SK-N-SH (cell line): ENCODE measurements at regions not wholly inside any gene's neighbourhood (a gene's known extent, or its start where the extent isn't known, plus 50 kb on each side); places are given as distances from the start of the nearest gene placed in this dataset.

Experiments
- CTCF ChIA-PET: fragments of 300-600, 350-600 bp; formaldehyde crosslinking; extraction: SDS; loops from one replicate; lab custom pipeline; 2021; lab: Yijun Ruan, JAX
- POLR2A ChIA-PET: fragments of 350-600 bp; sonication (Branson Sonifier 250); formaldehyde crosslinking; extraction: SDS; loops from one replicate; lab custom pipeline; 2020; ENCODE audit warnings: antibody characterized with exemption, inconsistent platforms; lab: Yijun Ruan, JAX
- DNase-seq: peaks from one replicate; pipeline ENCODE4 v3.0.0; 2012
- H2AFZ ChIP-seq: fragments of 200-600 bp; sonication (generic); 2 replicates; pipeline ENCODE4 v1.8.1; 2016; ENCODE audit warnings: antibody characterized with exemption, mild to moderate bottlenecking, low read depth
- H3F3A ChIP-seq: fragments of 200-600 bp; sonication (generic); replicated peaks from 2 replicates; pipeline ENCODE3; 2016; ENCODE audit warnings: antibody characterized with exemption, mild to moderate bottlenecking; ENCODE audit not compliant: insufficient read depth
- H3K27ac ChIP-seq, 2 experiments: fragments of 200-500 bp in 1 of 2; fragments of 200-600 bp in 1 of 2; sonication (Bioruptor generic) in 1 of 2; sonication (generic), shearing (Covaris generic) in 1 of 2; 2 replicates each; pipeline versions ENCODE4 v1.5.1 to v1.6.1; 2014 to 2016; ENCODE audit warnings: low read depth in 2 of 2, inconsistent platforms in 1 of 2, low read length in 1 of 2, mild to moderate bottlenecking in 1 of 2, mixed read lengths in 1 of 2
- H3K27me3 ChIP-seq: fragments of 200-600 bp; sonication (generic), shearing (Covaris generic); 2 replicates; pipeline ENCODE4 v1.6.1; 2016; ENCODE audit warnings: mixed run types; ENCODE audit not compliant: insufficient read depth
- H3K36me3 ChIP-seq, 2 experiments: fragments of 200-500 bp in 1 of 2; fragments of 200-600 bp in 1 of 2; sonication (Bioruptor generic) in 1 of 2; sonication (generic) in 1 of 2; replicated peaks in 1 of 2; 2 replicates each; pipeline versions ENCODE3 to v1.5.1; 2014 to 2016; ENCODE audit warnings: low read length in 1 of 2, mild to moderate bottlenecking in 1 of 2; ENCODE audit not compliant: insufficient read depth in 2 of 2, control insufficient read depth in 1 of 2
- H3K4me1 ChIP-seq, 2 experiments: fragments of 200-500 bp in 1 of 2; fragments of 200-600 bp in 1 of 2; sonication (Bioruptor generic) in 1 of 2; sonication (generic), shearing (Covaris generic) in 1 of 2; 2 replicates each; pipeline versions ENCODE4 v1.5.1 to v1.6.1; 2014 to 2016; ENCODE audit warnings: low read depth in 1 of 2, low read length in 1 of 2, mixed run types in 1 of 2; ENCODE audit not compliant: insufficient read depth in 2 of 2, control insufficient read depth in 1 of 2
- H3K4me2 ChIP-seq: fragments of 200-600 bp; sonication (generic), shearing (Covaris generic); 2 replicates; pipeline ENCODE4 v1.6.1; 2017; ENCODE audit warnings: mixed run types
- H3K4me3 ChIP-seq, 2 experiments: fragments of 200-500 bp in 1 of 2; fragments of 200-600 bp in 1 of 2; sonication (Bioruptor generic) in 1 of 2; sonication (generic), shearing (Covaris generic) in 1 of 2; 2 replicates each; pipeline versions ENCODE4 v1.5.1 to v1.8.1; 2014 to 2016; ENCODE audit warnings: low read depth in 2 of 2, inconsistent platforms in 1 of 2, low read length in 1 of 2, mild to moderate bottlenecking in 1 of 2, mixed read lengths in 1 of 2, moderate library complexity in 1 of 2
- H3K79me2 ChIP-seq: fragments of 200-600 bp; sonication (generic); 2 replicates; pipeline ENCODE4 v1.8.1; 2017; ENCODE audit warnings: mild to moderate bottlenecking; ENCODE audit not compliant: insufficient read depth
- H3K9ac ChIP-seq: fragments of 200-600 bp; sonication (generic); 2 replicates; pipeline ENCODE4 v1.6.1; 2017; ENCODE audit warnings: mixed run types
- H3K9me2 ChIP-seq: fragments of 200-600 bp; sonication (generic); 2 replicates; pipeline ENCODE4 v1.6.1; 2017; ENCODE audit warnings: mixed run types
- H3K9me3 ChIP-seq: fragments of 200-600 bp; sonication (generic); 2 replicates; pipeline ENCODE4 v1.6.1; 2017; ENCODE audit warnings: mixed run types, mild to moderate bottlenecking, moderate library complexity
- H4K20me1 ChIP-seq: fragments of 200-600 bp; sonication (generic); 2 replicates; pipeline ENCODE4 v1.6.1; 2017; ENCODE audit warnings: mild to moderate bottlenecking, mixed run types; ENCODE audit not compliant: insufficient read depth
- CTCF ChIP-seq: fragments of 200-600 bp; sonication (generic); IDR thresholded peaks from 2 replicates; pipeline ENCODE4 v1.6.1; 2017; ENCODE audit warnings: antibody characterized with exemption, mild to moderate bottlenecking, moderate library complexity
- EP300 ChIP-seq, 2 experiments: IDR thresholded peaks; 2 replicates each; pipeline versions ENCODE4 v1.4.0 to v1.6.1; 2012; ENCODE audit warnings: borderline replicate concordance in 1 of 2, low read depth in 1 of 2, low read length in 1 of 2
- FOSL2 ChIP-seq: IDR thresholded peaks from 2 replicates; pipeline ENCODE4 v1.4.0; 2012; ENCODE audit warnings: low read depth, mild to moderate bottlenecking, moderate library complexity, borderline replicate concordance
- MAX ChIP-seq: IDR thresholded peaks from 2 replicates; pipeline ENCODE4 v1.4.0; 2012; ENCODE audit warnings: low read depth
- MXI1 ChIP-seq: IDR thresholded peaks from 2 replicates; pipeline ENCODE4 v1.6.1; 2012; ENCODE audit warnings: mild to moderate bottlenecking, low read depth, low read length, improper control_type of control experiment
- NRF1 ChIP-seq: IDR thresholded peaks from 2 replicates; pipeline ENCODE4 v1.6.1; 2012; ENCODE audit warnings: low read depth, mild to moderate bottlenecking, low read length
- PBX3 ChIP-seq: IDR thresholded peaks from 2 replicates; pipeline ENCODE4; 2012
- RFX5 ChIP-seq: IDR thresholded peaks from 2 replicates; pipeline ENCODE4 v1.6.1; 2012; ENCODE audit warnings: mild to moderate bottlenecking, improper control_type of control experiment, low read length
- SIN3A ChIP-seq: IDR thresholded peaks from 2 replicates; pipeline ENCODE4 v1.6.1; 2012; ENCODE audit warnings: low read depth, mild to moderate bottlenecking, low read length, moderate library complexity, borderline replicate concordance
- TAF1 ChIP-seq: IDR thresholded peaks from 2 replicates; pipeline ENCODE4 v1.6.1; 2012; ENCODE audit warnings: low read depth, mild to moderate bottlenecking, low read length, moderate library complexity, borderline replicate concordance
- TCF12 ChIP-seq: IDR thresholded peaks from 2 replicates; pipeline ENCODE4 v1.4.0; 2012
- ZBTB33 ChIP-seq: IDR thresholded peaks from 2 replicates; pipeline ENCODE4 v1.4.0; 2012; ENCODE audit warnings: low read depth, borderline replicate concordance
- WGBS: methylation state at CpG from one replicate; pipeline ENCODE4 v1.1.6; 2017; ENCODE audit warnings: low lambda C conversion rate; 5-methylcytosine and 5-hydroxymethylcytosine counted together
- TF ChIP-seq, protein P1 (sequence below): fragments of 150-350 bp; IDR thresholded peaks from 2 replicates; pipeline ENCODE4 v1.6.1; 2016; ENCODE audit warnings: mild to moderate bottlenecking, low read depth, low read length

DNA sequence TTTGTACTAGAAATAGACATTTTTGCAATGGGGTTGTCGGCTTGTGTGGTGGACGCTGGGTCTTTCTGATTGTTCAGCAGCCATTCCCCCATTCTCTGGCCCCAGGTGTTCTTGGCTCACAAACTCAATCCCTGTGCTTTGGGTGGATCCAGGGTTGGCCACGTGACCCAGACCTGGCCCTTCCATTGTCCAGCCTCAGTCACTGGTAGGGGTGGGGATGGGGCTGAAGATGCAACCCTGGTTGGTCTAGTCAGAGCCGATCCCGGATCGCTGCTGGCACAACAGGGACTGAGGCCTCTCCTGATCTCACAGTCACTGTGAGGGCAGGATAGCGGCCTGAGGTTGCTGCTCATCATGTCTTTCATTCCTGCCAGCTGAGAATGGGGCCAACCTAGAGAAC lies 365.3 kb upstream of the SULF2 start:
- Histone ChIP-seq H3K9me2 (no peaks in the 10 kb centered on the region), H3K27me3 (no peaks in the 10 kb centered on the region), H3K4me2 (no peak overlapping the region), H2AFZ (no peak overlapping the region), H3K4me1 (peaks cover 0 to 7% of the 10 kb centered on the region in 2 experiments; a peak in 1 of 4 replicates), H3K27ac (no peak overlapping the region), H3K4me3 (no peak overlapping the region), H4K20me1 (no peaks in the 10 kb centered on the region), H3K9me3 (no peaks in the 10 kb centered on the region), H3K9ac (no peak overlapping the region), H3F3A (no peaks in the 10 kb centered on the region), H3K36me3 (no peaks in the 10 kb centered on the region), H3K79me2 (no peaks in the 10 kb centered on the region)
- 40% methylated on average over 3 of the region's 7 CpGs for WGBS
- no peak for DNase-seq
- TF ChIP-seq MXI1 (no peak), TCF12 (no peak)
- ChIA-PET CTCF (no interaction called here), POLR2A (no interaction called here)

DNA sequence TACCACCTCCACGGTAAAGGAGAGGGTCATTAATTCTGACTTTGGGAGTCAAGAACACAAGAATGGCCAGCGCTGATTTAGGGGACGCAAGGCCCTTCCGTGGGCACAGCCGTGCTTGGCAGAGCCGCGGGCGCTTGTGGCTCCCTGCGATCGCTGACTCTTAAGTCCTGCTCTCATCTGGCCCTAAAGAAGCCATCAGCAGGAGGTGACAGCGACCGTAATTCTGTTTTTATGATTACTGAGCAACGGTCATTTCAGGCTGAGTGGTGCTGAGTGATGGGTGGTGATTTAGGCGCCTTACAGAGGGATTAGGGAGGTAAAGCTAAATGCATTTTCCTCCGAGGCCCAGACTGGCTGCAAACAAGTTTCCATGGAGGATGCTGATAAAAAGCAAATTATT lies 364.6 kb upstream of the SULF2 start:
- CTCF ChIA-PET = no interaction called here
- Histone ChIP-seq H3K79me2 (no peaks in the 10 kb centered on the region), H3K36me3 (no peaks in the 10 kb centered on the region), H3K9me2 (no peaks in the 10 kb centered on the region), H4K20me1 (no peaks in the 10 kb centered on the region), H3K9ac (no peak overlapping the region), H3K9me3 (no peaks in the 10 kb centered on the region), H3K4me2 (no peak overlapping the region), H2AFZ (no peak overlapping the region), H3K4me1 (peaks cover 0 to under 1% of the 10 kb centered on the region in 2 experiments; a peak in 1 of 4 replicates), H3K27me3 (no peaks in the 10 kb centered on the region), H3F3A (no peaks in the 10 kb centered on the region), H3K27ac (no peak overlapping the region), H3K4me3 (no peak overlapping the region)
- 77% methylated on average over 13 of the region's 15 CpGs for WGBS
- POLR2A ChIA-PET = no interaction called here
- TF ChIP-seq MAX = no peak
- TF ChIP-seq, protein P1, sequence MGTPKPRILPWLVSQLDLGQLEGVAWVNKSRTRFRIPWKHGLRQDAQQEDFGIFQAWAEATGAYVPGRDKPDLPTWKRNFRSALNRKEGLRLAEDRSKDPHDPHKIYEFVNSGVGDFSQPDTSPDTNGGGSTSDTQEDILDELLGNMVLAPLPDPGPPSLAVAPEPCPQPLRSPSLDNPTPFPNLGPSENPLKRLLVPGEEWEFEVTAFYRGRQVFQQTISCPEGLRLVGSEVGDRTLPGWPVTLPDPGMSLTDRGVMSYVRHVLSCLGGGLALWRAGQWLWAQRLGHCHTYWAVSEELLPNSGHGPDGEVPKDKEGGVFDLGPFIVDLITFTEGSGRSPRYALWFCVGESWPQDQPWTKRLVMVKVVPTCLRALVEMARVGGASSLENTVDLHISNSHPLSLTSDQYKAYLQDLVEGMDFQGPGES = no peak
- TF ChIP-seq NRF1 = no peak
- no peak for TF ChIP-seq PBX3
- TF ChIP-seq TCF12 = no peak
- TF ChIP-seq SIN3A = no peak
- TF ChIP-seq ZBTB33 = no peak
- TF ChIP-seq FOSL2 = no peak
- no peak for TF ChIP-seq CTCF
- TF ChIP-seq TAF1 = no peak
- TF ChIP-seq EP300 (IDR thresholded peaks at IDR 0.05; ENCODE audit: borderline replicate concordance in 1 of 2, low read depth in 1 of 2, low read length in 1 of 2) = no peak
- no peak for TF ChIP-seq RFX5
- DNase-seq = no peak
